ENCODE measurements at regions not wholly inside any gene's neighbourhood (a gene's known extent, or its start where the extent isn't known, plus 50 kb on each side); places are given as distances from the start of the nearest gene placed in this dataset.

GRCh38 chr13:97122381-97122996 is 99.6 kb upstream of the MBNL2 start:
- TF ChIP-seq CTCF (optimal IDR thresholded peaks at IDR 0.05 in 1 of 3, IDR thresholded peaks at IDR 0.05 in 1 of 3, conservative IDR thresholded peaks at IDR 0.05 in 1 of 3; ENCODE audit: extremely low read depth in 1 of 3, insufficient read depth in 2 of 3, low read length in 3 of 3) (no peak), EZH2 (IDR thresholded peaks at IDR 0.05; ENCODE audit: low read length) (no peak)

Data from keratinocyte (primary cell).